Astrocyte of the spinal cord (primary cell): ENCODE measurements at regions not wholly inside any gene's neighbourhood (a gene's known extent, or its start where the extent isn't known, plus 50 kb on each side); places are given as distances from the start of the nearest gene placed in this dataset.

Experiments
- DNase-seq: peaks from one replicate; pipeline ENCODE4 v3.0.0; 2011; ENCODE audit warnings: low read depth, low spot score
- H3K4me3 ChIP-seq: 2 replicates; pipeline ENCODE4 v1.5.1; 2011; ENCODE audit warnings: low read depth, mild to moderate bottlenecking, low read length, moderate library complexity
- CTCF ChIP-seq: IDR thresholded peaks from 2 replicates; pipeline ENCODE4 v1.5.1; 2012; ENCODE audit warnings: low read depth, mild to moderate bottlenecking, low read length, inconsistent platforms
- in situ Hi-C: cut with HindIII; loops from 2 replicates; pipeline ENCODE4 v1.10.0; 2017; ENCODE audit warnings: low sequenced_read_pairs

- DNase-seq: no peak
- H3K4me3 ChIP-seq: no peak overlapping the region
- in situ Hi-C loops: no loop called here
- TF ChIP-seq CTCF: no peak
Measured at GRCh38 chr11:44457862-44458261, 107.6 kb upstream of the CD82 start.

DNA sequence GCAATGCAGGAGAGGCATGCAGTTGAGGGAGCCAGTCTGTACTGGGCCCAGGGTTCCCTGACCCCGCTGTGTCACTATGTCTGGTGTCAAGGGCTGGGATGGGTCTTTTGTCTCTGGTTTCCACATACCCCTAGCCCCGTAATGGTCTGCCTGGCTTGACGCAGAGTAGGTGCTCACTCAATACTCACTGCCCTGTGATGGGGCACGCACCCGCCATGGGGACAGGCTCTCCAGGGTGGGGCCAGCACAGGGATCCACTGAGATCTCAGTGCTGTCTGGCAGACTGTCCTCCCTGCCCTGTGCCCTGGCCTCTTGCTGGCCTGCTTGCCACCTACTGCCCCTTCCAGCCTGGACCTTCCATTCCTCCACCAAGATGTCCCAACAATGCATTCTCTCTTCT is 101.7 kb upstream of the CD82 start:
- DNase-seq: no peak
- TF ChIP-seq CTCF: no peak
- no peak overlapping the region for H3K4me3 ChIP-seq
- in situ Hi-C loops: no loop called here

GRCh38 chr11:44464741-44465140 is 100.7 kb upstream of the CD82 start:
- no peak overlapping the region for H3K4me3 ChIP-seq
- DNase-seq: no peak
- in situ Hi-C loops: no loop called here
- TF ChIP-seq CTCF: no peak

- in situ Hi-C loops: no loop called here
- TF ChIP-seq CTCF: no peak
- no peak overlapping the region for H3K4me3 ChIP-seq
- DNase-seq: no peak
Measured at GRCh38 chr11:44466531-44467205, 98.8 kb upstream of the CD82 start.

- DNase-seq: no peak
- no peak for TF ChIP-seq CTCF
- in situ Hi-C loops: no loop called here
- H3K4me3 ChIP-seq: no peak overlapping the region
Measured at GRCh38 chr11:44467413-44467812, 98.0 kb upstream of the CD82 start.

GRCh38 chr11:44467931-44468330 is 97.5 kb upstream of the CD82 start:
- in situ Hi-C loops: no loop called here
- no peak for DNase-seq
- TF ChIP-seq CTCF: no peak
- H3K4me3 ChIP-seq: no peak overlapping the region
